WI38 (cell line): ENCODE measurements at regions not wholly inside any gene's neighbourhood (a gene's known extent, or its start where the extent isn't known, plus 50 kb on each side); places are given as distances from the start of the nearest gene placed in this dataset.
A peak's percentile ranks its signal among the peaks of the same experiment; 100 is the strongest.

Experiments
- H3K4me3 ChIP-seq: 2 replicates; pipeline ENCODE4 v1.5.1; 2011; ENCODE audit warnings: low read depth, mild to moderate bottlenecking, control low read depth, low read length
- TF ChIP-seq, protein P1 (sequence below): IDR thresholded peaks from 2 replicates; pipeline ENCODE4 v1.5.1; 2012; ENCODE audit warnings: low read depth, mild to moderate bottlenecking, control low read depth, low read length

DNA sequence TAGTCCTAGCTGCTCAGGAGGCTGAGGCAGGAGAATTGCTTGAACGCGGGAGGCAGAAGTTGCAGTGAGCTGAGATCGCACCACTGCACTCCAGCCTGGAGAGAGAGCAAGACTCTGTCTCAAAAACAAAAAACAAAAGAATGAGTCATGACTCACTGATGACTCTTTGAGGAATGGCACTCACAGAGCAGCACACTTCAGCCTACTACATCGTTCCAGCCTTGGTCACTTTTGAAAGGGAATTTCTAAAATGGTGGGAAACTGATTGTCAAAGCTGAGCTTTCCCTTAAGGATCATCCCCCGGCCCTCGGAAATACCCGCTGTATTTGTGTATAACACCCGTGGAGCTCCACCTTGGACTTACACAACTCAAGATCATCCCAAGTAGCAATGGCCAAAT is 217.3 kb upstream of the HS6ST1 start:
- H3K4me3 ChIP-seq = no peak overlapping the region
- TF ChIP-seq, protein P1, sequence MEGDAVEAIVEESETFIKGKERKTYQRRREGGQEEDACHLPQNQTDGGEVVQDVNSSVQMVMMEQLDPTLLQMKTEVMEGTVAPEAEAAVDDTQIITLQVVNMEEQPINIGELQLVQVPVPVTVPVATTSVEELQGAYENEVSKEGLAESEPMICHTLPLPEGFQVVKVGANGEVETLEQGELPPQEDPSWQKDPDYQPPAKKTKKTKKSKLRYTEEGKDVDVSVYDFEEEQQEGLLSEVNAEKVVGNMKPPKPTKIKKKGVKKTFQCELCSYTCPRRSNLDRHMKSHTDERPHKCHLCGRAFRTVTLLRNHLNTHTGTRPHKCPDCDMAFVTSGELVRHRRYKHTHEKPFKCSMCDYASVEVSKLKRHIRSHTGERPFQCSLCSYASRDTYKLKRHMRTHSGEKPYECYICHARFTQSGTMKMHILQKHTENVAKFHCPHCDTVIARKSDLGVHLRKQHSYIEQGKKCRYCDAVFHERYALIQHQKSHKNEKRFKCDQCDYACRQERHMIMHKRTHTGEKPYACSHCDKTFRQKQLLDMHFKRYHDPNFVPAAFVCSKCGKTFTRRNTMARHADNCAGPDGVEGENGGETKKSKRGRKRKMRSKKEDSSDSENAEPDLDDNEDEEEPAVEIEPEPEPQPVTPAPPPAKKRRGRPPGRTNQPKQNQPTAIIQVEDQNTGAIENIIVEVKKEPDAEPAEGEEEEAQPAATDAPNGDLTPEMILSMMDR = no peak

GRCh38 chr2:128536925-128537620 is 218.4 kb upstream of the HS6ST1 start:
- TF ChIP-seq, protein P1 = no peak
- peak overlapping the region; percentile 59 for H3K4me3 ChIP-seq

DNA sequence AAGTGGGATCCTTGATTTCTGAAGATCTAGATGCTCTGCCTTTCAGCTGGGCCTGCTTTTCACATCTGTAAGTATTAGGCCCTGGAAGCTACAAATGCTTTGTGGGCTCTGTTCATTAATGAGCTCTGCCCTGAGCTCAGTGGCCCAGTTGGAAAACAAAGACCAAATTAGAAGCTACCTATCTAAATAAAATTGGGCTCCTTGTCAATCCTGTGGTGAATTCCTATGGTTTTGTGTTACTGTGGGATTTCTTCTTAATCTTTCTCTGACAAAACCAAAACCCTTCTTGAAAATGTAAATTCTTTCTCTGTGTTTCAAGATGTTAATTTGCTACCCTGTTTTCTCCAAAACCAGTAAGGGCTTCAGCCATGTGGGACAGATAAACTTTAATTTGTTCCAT is 219.0 kb upstream of the HS6ST1 start:
- peak overlapping the region; percentile 59 for H3K4me3 ChIP-seq
- TF ChIP-seq, protein P1 = no peak

DNA sequence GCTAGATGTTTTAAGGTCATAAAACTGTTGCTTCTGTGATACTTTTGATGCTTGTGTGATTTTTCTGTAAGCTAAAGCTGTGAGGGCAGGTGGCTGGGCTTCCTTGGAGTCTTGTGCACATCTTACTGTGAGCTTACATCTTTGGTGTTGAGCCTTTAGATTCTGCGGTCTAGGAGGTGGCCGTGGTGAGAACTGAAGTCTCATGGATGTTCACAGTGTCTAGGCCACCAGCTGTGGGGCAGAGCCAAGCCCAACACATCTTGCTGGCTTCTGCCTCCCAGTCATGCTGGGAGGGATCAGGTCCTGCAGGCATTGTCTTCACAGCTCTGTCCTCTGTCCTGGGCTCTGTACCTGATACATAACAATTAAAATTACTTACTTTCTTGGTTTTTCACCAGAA is 219.7 kb upstream of the HS6ST1 start:
- H3K4me3 ChIP-seq = peak overlapping the region; percentile 59
- TF ChIP-seq, protein P1 = no peak

GRCh38 chr2:128540670-128541069 is 222.0 kb upstream of the HS6ST1 start:
- no peak overlapping the region for H3K4me3 ChIP-seq
- TF ChIP-seq, protein P1 = no peak

DNA sequence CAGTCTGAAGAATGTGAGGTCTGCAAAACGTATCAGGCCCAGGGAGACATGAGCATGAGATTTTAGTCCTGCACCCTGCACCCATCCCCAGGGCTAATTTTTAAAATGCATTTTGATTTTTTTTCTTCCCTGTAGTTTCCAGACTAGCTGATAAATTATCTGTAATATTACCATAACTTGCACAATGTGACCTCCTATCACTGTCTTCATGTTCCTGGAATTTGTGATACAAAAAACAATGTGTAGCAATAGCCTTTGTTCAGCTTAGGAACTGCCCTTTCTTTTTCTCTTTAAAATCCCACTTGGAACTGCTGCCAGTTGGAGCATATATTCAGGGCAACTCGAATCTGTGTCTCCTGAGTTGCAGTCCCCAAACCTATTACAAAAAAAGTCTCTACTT is 222.8 kb upstream of the HS6ST1 start:
- TF ChIP-seq, protein P1 = no peak
- no peak overlapping the region for H3K4me3 ChIP-seq

DNA sequence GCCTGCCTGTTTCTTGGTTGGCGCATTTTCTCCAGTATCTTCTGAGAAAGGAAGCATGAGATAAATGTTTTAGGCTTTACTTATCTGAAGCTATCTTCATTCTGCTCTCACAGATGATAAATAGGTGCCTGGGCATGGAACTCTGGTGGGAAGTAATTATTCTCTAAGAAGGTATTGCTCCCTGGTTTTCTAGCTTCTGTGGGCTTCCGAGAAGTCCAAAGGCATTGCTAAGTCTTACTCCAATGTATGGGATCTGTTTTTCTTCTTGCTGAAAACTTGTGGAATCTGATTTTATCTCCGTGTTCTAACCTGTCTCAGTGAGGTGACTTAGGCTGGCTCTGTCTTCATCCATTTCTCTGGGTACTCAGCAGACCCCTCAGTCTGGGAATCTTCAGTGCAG is 224.4 kb upstream of the HS6ST1 start:
- H3K4me3 ChIP-seq = no peak overlapping the region
- TF ChIP-seq, protein P1 = no peak
